OCI-LY3 (cell line): ENCODE measurements at regions not wholly inside any gene's neighbourhood (a gene's known extent, or its start where the extent isn't known, plus 50 kb on each side); places are given as distances from the start of the nearest gene placed in this dataset.

Experiments used
- EZH2phosphoT487 ChIP-seq: fragments of 200-600 bp; shearing (Covaris generic); IDR thresholded peaks from 2 replicates; pipeline ENCODE4 v1.6.1; 2018; ENCODE audit warnings: antibody characterized with exemption, mixed run types, low read depth
- TF ChIP-seq, protein P1 (sequence below): fragments of 200-600, 300-600 bp; sonication (generic); IDR thresholded peaks from 2 replicates; pipeline ENCODE4 v1.5.1; 2014; ENCODE audit warnings: antibody characterized with exemption, low read length, low read depth

DNA sequence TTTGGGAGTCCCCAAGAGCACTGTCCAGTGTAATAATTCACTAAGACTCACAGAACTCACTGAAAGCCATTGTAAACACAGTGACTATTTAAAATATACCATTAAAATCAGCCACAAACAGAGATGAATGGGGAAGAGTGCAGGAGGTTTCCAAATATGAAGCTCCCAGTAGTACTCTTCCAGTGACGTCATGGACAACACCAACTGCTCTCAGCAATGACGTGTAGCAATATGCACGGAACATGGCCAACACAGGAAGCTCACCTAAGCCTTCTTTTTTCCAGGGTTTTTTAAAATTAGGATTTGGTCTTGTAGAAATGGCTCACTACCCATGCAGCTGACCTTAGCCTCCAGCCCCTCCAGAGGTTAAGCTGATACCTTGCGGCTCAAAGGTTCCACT, 1224.1 kb upstream of the CADM2 start:
- TF ChIP-seq, protein P1, sequence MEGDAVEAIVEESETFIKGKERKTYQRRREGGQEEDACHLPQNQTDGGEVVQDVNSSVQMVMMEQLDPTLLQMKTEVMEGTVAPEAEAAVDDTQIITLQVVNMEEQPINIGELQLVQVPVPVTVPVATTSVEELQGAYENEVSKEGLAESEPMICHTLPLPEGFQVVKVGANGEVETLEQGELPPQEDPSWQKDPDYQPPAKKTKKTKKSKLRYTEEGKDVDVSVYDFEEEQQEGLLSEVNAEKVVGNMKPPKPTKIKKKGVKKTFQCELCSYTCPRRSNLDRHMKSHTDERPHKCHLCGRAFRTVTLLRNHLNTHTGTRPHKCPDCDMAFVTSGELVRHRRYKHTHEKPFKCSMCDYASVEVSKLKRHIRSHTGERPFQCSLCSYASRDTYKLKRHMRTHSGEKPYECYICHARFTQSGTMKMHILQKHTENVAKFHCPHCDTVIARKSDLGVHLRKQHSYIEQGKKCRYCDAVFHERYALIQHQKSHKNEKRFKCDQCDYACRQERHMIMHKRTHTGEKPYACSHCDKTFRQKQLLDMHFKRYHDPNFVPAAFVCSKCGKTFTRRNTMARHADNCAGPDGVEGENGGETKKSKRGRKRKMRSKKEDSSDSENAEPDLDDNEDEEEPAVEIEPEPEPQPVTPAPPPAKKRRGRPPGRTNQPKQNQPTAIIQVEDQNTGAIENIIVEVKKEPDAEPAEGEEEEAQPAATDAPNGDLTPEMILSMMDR = no peak
- no peak for TF ChIP-seq EZH2phosphoT487
